Sciatic nerve (tissue), 2 donors: ENCODE measurements at regions not wholly inside any gene's neighbourhood (a gene's known extent, or its start where the extent isn't known, plus 50 kb on each side); places are given as distances from the start of the nearest gene placed in this dataset.

ENCODE experiments used
- ATAC-seq: fragments of 200-7000 bp; cut with Tn5 transposase; one replicate; pipeline ENCODE4 v1.9.1; 2020; ENCODE audit warnings: mild to moderate bottlenecking, moderate library complexity
- DNase-seq: peaks from one replicate; pipeline ENCODE4 v3.0.0-alpha.2; 2020; ENCODE audit warnings: low spot score
- intact Hi-C: fragments of 100-400 bp; cut with DNase I; formaldehyde crosslinking; loops from one replicate; pipeline ENCODE4 v1.14.2; 2022
- donor health status: DM: no; HTN: no; CAD: no.
- donor health status: DM: no; HTN: no; CAD: no.

DNA sequence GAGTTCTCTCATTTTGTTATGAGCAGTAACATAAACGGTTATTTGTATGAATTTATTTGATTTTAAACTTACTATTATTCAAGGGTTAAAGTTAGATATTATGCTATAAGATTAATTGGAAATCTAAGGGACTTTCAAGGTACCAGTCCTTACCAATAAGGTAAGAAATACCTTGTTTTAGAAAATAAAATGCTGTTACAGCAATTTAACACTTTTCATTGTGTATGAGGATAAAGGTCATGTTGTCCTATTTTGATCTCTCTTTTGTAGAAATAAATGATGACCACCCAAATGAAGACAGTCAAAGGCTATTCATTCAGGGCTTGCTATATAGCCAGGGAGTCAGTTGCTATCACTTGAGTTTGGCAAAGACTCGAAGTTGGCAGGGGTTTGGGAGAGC is 1185.9 kb upstream of the GOT2 start:
- ATAC-seq, result no peak
- intact Hi-C loops, result no loop called here
- DNase-seq, result no peak

DNA sequence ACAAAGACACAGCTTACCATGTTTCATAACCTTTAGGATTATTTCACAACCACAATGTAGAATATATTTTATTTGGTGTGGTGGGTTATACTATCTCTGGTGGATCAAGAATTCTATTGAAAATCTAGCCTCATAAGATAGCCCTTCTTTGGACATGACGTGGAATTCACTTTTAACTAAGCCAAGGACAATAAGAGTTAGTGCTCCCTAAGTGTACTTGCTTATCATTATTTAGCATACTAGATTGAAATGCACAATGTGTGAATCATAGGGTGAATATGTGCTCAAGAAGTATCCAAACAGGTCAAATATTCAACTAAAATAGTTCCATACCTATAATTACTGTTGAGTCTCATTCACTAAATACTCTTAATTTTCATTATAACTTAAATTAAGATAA is 1179.5 kb upstream of the GOT2 start:
- ATAC-seq, result no peak
- intact Hi-C loops, result loop anchor here (5.0 kb wide), 1 partner anchor 701 kb away; no protein-coding TSS in a partner anchor
- no peak for DNase-seq

GRCh38 chr16:59909262-59909661 is 1175.1 kb upstream of the GOT2 start:
- no peak for ATAC-seq
- intact Hi-C loops, result no loop called here
- DNase-seq, result no peak

DNA sequence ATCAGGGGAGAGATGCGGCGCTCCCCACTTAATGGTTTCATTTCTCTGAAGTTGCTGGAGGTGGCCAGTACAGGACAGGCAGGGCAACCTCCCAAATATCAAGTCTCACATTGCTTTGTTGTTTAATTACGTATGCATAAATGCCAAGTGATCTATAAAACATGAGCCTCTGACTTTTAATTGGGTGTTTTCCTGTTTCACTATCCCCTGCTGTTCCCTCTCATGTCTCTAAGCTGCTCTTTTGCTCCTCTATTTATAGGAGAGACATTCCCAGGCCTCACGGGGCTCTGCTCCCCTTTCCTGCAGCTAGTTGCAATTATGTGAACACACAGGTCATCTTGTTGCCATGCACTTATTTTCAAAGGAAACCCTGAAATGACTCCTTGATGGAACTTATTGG is 1173.5 kb upstream of the GOT2 start:
- ATAC-seq (no peak), DNase-seq (no peak)
- intact Hi-C loops, result no loop called here

DNA sequence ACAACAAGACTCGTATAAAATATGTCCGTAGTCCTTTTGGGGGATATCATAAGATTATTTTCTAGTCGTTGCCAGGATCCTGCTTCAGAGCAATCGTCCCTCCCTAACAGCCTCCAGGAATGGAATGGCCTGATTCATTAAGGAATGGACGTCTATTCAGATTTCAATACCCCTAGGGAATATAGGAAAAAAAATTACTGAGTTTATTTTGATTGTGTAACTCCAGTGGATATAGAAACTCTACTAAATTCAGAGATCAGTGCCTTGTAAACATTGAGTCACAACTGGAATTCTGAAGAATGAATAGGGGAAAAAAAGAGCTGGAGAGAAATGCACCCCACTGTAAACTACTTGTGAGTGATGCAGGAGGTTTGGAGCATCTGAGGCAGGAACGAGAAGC is 1171.5 kb upstream of the GOT2 start:
- DNase-seq (no peak), ATAC-seq (no peak)
- intact Hi-C loops, result no loop called here

- intact Hi-C loops, result no loop called here
- ATAC-seq, result no peak
- DNase-seq, result no peak
These were observed 1171.0 kb upstream of the GOT2 start for GRCh38 chr16:59905131-59905530.

- intact Hi-C loops, result no loop called here
- no peak for ATAC-seq
These were observed 1165.8 kb upstream of the GOT2 start for GRCh38 chr16:59899940-59900339.

DNA sequence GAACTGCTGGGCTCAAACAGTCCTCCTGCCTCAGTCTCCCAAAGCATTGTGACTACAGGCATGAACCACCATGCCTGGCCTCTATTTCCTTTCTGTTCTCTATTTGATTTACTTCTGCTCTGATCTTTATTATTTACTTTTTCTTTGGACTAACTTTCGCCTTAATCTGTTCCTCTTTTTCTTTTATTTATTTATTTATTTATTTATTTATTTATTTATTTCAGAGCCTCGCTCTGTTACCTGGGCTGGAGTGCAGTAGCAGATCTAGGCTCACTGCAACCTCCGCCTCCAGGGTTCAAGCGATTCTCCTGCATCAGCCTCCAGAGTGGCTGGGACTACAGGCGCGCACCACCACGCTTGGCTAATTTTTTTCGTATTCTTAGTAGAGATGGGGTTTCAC is 1158.3 kb upstream of the GOT2 start:
- DNase-seq (no peak), ATAC-seq (no peak)
- intact Hi-C loops, result no loop called here

More at GRCh38 chr16:59899940-59900339, 1165.8 kb upstream of the GOT2 start:
- DNase-seq, result no peak

GRCh38 chr16:59887856-59888255 is 1153.7 kb upstream of the GOT2 start:
- intact Hi-C loops, result no loop called here
- no peak for ATAC-seq
- DNase-seq, result no peak

DNA sequence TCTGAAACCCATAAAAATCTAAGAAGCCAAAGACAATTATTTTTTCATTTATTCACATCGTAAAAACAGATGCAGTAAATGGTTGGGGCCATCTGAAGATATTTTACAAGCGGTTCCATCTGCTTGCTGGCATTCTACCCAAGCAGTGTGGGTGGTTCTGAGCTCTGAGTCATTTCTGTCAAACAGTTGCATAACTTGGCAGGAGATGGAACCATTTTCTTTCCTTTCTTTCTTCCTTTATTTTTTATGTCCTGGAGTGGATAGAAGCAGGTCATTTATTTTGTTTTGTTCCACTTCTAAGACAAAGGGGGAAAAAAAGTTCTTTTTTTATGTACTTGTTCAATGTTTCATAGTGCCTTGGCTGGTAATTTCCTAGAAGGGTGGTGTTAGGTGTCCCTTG is 1151.9 kb upstream of the GOT2 start:
- DNase-seq, result peak; percentile 75
- intact Hi-C loops, result no loop called here
- peak; percentile 95 for ATAC-seq

GRCh38 chr16:59881376-59881775 is 1147.3 kb upstream of the GOT2 start:
- ATAC-seq (no peak), DNase-seq (no peak)
- intact Hi-C loops, result no loop called here

DNA sequence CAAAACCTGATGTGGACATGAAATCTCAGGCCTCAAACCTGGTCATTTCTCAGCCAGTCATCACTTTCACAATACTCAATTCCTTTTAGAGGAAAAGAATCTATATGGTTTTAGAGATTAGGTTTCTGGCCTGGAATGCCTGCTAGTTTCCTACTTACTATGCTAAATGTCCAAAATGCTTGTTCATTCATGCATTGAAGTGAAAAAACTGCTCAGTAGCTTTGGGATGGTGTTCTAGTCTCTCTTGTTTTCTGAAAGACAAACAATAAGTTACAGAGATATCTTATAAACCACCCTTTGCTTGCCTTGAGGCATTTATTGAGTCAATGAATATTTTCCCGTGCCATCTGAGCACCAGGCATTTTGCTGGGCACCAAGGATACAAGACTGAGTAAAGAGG is 1146.5 kb upstream of the GOT2 start:
- intact Hi-C loops, result no loop called here
- DNase-seq (no peak), ATAC-seq (no peak)

DNA sequence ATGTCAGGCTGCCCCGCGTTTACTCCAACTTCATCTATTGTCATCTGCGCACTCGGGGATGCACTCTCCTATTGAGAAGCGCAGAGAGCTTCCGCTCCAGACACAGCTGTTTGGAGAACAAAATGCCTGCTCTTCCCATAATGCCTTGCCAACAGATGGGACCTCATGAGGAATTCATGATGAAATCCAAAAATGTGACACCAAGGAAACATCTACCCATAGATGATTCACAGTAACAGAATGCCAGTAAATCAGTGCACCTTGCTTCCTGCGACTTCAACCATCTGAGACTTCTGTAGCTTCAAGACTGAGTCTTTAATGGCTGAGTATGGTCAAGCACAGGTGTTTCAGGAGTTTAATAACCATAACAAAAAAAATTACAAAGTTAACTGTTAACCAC is 1144.9 kb upstream of the GOT2 start:
- DNase-seq (no peak), ATAC-seq (no peak)
- intact Hi-C loops, result no loop called here

GRCh38 chr16:59878479-59878878 is 1144.4 kb upstream of the GOT2 start:
- intact Hi-C loops, result no loop called here
- no peak for ATAC-seq
- no peak for DNase-seq

DNA sequence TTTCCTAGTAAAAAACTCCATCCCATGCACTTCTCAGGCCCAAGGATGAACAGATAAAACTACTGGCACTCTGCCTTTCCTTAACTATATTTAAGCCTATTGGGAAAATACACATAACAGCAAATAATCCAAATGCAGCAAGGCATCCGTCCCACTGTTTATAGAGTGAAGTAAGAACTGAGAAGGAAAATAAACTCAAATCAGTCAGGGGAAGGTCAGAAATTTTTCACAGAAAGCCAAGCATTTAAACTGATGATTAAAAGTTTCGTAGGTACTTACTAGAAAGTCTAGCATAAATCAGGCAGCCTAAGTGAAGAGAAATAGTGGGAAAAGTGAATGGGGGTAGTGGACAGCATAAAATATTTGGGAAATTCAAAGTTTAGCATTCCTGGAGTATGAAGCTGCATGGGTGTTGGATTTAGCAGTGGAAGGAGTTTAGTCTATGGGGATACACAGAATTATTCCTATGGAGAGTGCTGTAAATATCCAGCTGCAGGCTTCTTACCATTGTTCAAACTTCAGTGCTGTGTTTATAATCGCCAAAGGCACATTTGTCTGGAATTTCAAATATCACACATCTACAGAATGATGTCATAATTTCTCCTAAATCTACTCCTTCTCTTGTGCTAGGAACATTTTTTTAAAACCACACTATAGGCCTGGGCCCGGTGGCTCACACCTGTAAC is 1131.0 kb upstream of the GOT2 start:
- DNase-seq (no peak), ATAC-seq (no peak)
- intact Hi-C loops, result loop anchor here (10.0 kb wide), 1 partner anchor 840 kb away; no protein-coding TSS in a partner anchor

DNA sequence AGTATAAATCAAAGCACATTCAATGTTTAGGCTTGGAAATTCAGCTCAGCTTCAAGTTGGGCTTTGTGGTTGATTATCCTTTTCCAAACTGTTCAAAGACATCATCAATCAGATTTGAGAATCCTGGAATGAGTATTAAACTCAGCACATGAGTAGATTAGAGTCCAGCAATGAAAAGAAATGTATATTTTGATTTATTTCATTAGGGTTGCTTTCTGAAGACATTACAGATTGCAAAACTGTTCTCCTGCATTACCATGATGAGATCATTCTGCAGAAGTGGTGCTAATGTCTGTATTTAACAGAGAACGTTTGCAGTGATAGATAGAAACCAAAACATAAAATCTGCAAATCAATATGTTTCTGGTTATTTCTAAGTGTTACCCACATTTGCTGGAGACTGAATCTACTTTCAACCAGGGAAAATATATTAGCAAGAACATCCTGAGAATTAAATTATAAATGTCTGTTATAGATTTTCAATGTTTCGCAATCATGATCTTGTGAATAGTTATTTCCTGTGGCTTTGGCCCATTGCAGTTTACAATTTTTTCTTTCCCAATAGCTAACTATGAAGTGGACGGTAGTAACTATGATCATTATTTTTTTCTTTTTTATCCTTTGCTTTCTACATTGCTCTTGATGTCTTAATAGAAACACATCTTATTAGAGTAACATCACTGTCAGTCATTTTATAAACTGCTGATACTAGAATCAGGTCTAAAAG is 1125.7 kb upstream of the GOT2 start:
- no peak for DNase-seq
- ATAC-seq, result peak; percentile 80
- intact Hi-C loops, result loop anchor here (10.0 kb wide), 1 partner anchor 845 kb away; no protein-coding TSS in a partner anchor

- no peak for DNase-seq
- intact Hi-C loops, result no loop called here
- no peak for ATAC-seq
These were observed 1120.8 kb upstream of the GOT2 start for GRCh38 chr16:59854846-59855439.

DNA sequence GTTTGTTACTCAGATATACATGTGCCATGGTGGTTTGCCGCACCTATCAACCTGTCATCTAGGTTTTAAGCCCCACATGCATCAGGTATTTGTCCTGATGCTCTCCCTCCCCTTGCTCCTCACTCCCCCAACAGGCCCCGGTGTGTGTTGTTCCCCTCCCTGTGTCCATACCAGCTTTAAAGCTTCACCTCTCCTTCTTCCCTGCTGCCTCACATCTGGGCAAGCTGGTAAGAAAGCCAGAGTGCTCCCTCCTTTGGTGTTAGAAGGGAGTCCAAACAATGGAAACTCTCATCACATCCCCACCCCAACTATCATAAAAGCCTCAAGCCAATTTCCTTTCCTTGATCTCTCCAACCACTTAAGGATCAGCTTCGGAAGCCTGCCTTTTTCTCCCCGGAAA is 1115.6 kb upstream of the GOT2 start:
- no peak for ATAC-seq
- intact Hi-C loops, result no loop called here
- no peak for DNase-seq

GRCh38 chr16:59848296-59848695 is 1114.2 kb upstream of the GOT2 start:
- DNase-seq (no peak), ATAC-seq (no peak)
- intact Hi-C loops, result no loop called here

GRCh38 chr16:59840169-59840568 is 1106.1 kb upstream of the GOT2 start:
- ATAC-seq, result no peak
- DNase-seq, result no peak
- intact Hi-C loops, result no loop called here
